ENCODE measurements at regions not wholly inside any gene's neighbourhood (a gene's known extent, or its start where the extent isn't known, plus 50 kb on each side); places are given as distances from the start of the nearest gene placed in this dataset.

DNA sequence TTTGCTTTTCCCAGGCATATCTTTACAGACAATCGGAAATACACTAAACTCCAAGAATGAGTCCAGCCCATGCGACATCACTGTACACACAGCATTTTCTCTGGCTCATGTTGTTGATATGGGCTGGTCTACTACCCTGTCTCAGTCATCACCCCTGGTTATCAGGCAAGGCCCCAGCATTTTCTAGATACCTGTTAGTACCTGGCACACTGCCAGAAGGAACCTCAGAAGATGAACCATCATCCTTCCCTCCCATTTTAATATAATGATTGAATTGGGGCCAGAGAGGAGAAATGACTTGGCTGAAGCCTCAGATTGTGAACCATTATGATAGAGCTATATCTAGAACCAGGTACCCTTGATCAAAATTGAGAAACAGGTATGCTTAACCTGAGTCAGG, 406.2 kb downstream of the CDH11 start:
- Histone ChIP-seq H3K27ac (ENCODE audit: low read depth, low read length) (no peak overlapping the region), H3K27me3 (ENCODE audit: insufficient read depth, low read length, poor library complexity, severe bottlenecking) (no peaks in the 10 kb centered on the region), H3K4me1 (ENCODE audit: insufficient read depth, low read length) (no peaks in the 10 kb centered on the region), H3K9me3 (ENCODE audit: low read length) (no peaks in the 10 kb centered on the region), H3K36me3 (ENCODE audit: insufficient read depth, low read length) (no peaks in the 10 kb centered on the region), H3K4me3 (ENCODE audit: low read length) (no peak overlapping the region)
- Mint-ChIP-seq H3K36me3 (no peaks in the 10 kb centered on the region), H3K9me3 (peaks cover 8 to 45% (median 13%) of the 10 kb centered on the region in 5 donors), H3K4me3 (no peak overlapping the region), H3K27me3 (no peaks in the 10 kb centered on the region), H3K27ac (no peak overlapping the region), H3K4me1 (no peaks in the 10 kb centered on the region)
- POLR2A ChIA-PET: no interaction called here
- DNase-seq: no peak
- CTCF ChIA-PET: no interaction called here

DNA sequence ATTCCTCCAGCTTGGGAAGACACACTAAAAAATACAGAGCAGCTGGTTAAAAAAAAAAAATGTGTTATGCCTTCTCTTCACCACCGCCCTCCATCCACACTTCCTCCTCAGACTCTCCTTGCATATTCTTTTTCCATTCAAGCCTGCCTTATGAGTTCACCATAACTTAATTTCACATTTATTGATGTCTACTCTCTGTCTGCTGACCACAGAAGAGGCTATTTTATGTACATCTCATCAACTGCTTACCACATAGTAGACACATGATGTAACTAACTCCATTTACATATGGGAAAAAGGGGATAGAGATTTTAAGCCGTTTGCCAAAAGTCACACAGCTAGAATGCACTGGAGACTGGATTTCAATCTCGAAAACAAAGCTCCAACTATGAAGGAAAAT, 409.8 kb downstream of the CDH11 start:
- no peaks in the 10 kb centered on the region for H3K9me3 ChIP-seq (ENCODE audit: low read length)
- ChIA-PET POLR2A (no interaction called here), CTCF (no interaction called here)
- H3K27ac ChIP-seq (ENCODE audit: low read depth, low read length): no peak overlapping the region
- H3K4me1 ChIP-seq (ENCODE audit: insufficient read depth, low read length): no peaks in the 10 kb centered on the region
- H3K27me3 ChIP-seq (ENCODE audit: insufficient read depth, low read length, poor library complexity, severe bottlenecking): no peaks in the 10 kb centered on the region
- Mint-ChIP-seq H3K4me3 (no peak overlapping the region), H3K27me3 (no peaks in the 10 kb centered on the region), H3K36me3 (no peaks in the 10 kb centered on the region), H3K9me3 (peaks cover 6 to 44% (median 14%) of the 10 kb centered on the region in 5 donors), H3K27ac (no peak overlapping the region), H3K4me1 (no peaks in the 10 kb centered on the region)
- no peak overlapping the region for H3K4me3 ChIP-seq (ENCODE audit: low read length)
- no peaks in the 10 kb centered on the region for H3K36me3 ChIP-seq (ENCODE audit: insufficient read depth, low read length)
- no peak for DNase-seq

DNA sequence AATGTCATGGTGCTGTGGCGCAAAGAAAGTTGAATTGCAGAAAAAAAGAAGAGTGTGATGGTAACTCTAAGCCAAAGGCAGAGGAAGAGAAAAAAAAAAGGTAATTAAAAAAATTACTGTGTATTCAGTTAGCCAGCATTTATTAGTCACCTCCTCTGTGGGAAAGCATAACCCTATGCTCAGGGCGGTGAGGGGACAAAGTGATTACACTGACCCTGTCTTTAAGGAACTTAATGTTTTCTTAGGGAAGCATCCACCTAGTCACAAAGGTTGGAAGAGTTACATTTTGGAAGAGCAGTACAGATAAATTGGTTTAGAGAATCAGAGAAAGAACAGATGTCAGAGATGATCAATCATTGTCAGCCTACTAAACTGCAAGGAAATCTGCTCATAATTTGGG, 410.3 kb downstream of the CDH11 start:
- no peaks in the 10 kb centered on the region for H3K4me1 ChIP-seq (ENCODE audit: insufficient read depth, low read length)
- H3K4me3 Mint-ChIP-seq: no peak overlapping the region
- H3K36me3 ChIP-seq (ENCODE audit: insufficient read depth, low read length): no peaks in the 10 kb centered on the region
- ChIA-PET CTCF (no interaction called here), POLR2A (no interaction called here)
- H3K27ac Mint-ChIP-seq: no peak overlapping the region
- no peaks in the 10 kb centered on the region for H3K27me3 ChIP-seq (ENCODE audit: insufficient read depth, low read length, poor library complexity, severe bottlenecking)
- no peaks in the 10 kb centered on the region for H3K27me3 Mint-ChIP-seq
- H3K9me3 ChIP-seq (ENCODE audit: low read length): no peaks in the 10 kb centered on the region
- no peak overlapping the region for H3K27ac ChIP-seq (ENCODE audit: low read depth, low read length)
- peaks cover 6 to 42% (median 14%) of the 10 kb centered on the region in 5 donors for H3K9me3 Mint-ChIP-seq
- H3K4me3 ChIP-seq (ENCODE audit: low read length): no peak overlapping the region
- no peak for DNase-seq
- no peaks in the 10 kb centered on the region for H3K36me3 Mint-ChIP-seq
- H3K4me1 Mint-ChIP-seq: no peaks in the 10 kb centered on the region

DNA sequence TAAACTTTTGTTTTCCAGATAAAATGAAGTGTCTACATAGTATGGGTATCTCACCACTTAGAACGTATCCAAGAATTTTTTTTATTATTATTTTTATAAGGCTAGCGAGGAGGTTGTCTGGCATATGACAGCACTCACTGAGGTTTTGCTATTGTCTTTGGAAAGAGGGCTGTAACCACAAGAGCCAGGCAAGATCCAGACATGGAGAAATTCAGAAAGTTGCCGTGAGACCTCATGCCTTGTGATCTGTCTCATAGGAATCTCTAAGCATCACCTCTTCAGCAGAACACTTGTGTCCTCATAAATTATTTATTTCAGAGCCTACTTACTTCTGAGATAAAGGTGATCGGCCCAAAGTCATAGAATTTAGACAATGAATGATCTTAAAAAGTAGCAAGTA, 410.8 kb downstream of the CDH11 start:
- no peak for DNase-seq
- Histone ChIP-seq H3K27ac (ENCODE audit: low read depth, low read length) (no peak overlapping the region), H3K4me3 (ENCODE audit: low read length) (no peak overlapping the region), H3K36me3 (ENCODE audit: insufficient read depth, low read length) (no peaks in the 10 kb centered on the region), H3K4me1 (ENCODE audit: insufficient read depth, low read length) (no peaks in the 10 kb centered on the region), H3K9me3 (ENCODE audit: low read length) (no peaks in the 10 kb centered on the region), H3K27me3 (ENCODE audit: insufficient read depth, low read length, poor library complexity, severe bottlenecking) (no peaks in the 10 kb centered on the region)
- H3K4me3 Mint-ChIP-seq: no peak overlapping the region
- ChIA-PET CTCF (no interaction called here), POLR2A (no interaction called here)
- H3K36me3 Mint-ChIP-seq: no peaks in the 10 kb centered on the region
- H3K27me3 Mint-ChIP-seq: no peaks in the 10 kb centered on the region
- H3K27ac Mint-ChIP-seq: no peak overlapping the region
- H3K9me3 Mint-ChIP-seq: peaks cover 6 to 39% (median 12%) of the 10 kb centered on the region in 5 donors
- no peaks in the 10 kb centered on the region for H3K4me1 Mint-ChIP-seq

DNA sequence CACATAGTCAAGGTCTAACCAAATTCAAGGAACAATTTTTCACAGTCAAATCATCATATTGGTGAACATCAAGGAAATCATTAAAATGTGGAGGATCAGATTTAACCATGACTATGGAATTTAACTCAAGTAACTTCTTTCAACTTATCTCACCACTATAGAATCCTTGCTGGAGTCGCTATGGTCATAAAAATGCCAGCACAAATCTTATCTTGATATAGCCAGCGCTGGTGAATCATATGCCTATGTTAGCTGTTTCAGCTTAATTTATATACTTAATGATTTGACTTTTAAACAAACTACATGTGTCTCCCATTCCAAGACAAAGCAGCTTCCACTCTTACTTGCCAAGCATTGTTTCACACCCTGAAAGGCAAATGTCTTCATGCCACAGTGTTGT, 416.4 kb downstream of the CDH11 start:
- Mint-ChIP-seq H3K9me3 (peaks cover 2 to 41% (median 14%) of the 10 kb centered on the region in 5 donors), H3K36me3 (no peaks in the 10 kb centered on the region), H3K27ac (no peak overlapping the region), H3K27me3 (no peaks in the 10 kb centered on the region), H3K4me1 (no peaks in the 10 kb centered on the region), H3K4me3 (no peak overlapping the region)
- Histone ChIP-seq H3K27me3 (ENCODE audit: insufficient read depth, low read length, poor library complexity, severe bottlenecking) (no peaks in the 10 kb centered on the region), H3K9me3 (ENCODE audit: low read length) (peaks cover 6% of the 10 kb centered on the region), H3K4me3 (ENCODE audit: low read length) (no peak overlapping the region), H3K36me3 (ENCODE audit: insufficient read depth, low read length) (no peaks in the 10 kb centered on the region), H3K27ac (ENCODE audit: low read depth, low read length) (no peak overlapping the region), H3K4me1 (ENCODE audit: insufficient read depth, low read length) (no peaks in the 10 kb centered on the region)
- ChIA-PET CTCF (no interaction called here), POLR2A (no interaction called here)
- DNase-seq: no peak

DNA sequence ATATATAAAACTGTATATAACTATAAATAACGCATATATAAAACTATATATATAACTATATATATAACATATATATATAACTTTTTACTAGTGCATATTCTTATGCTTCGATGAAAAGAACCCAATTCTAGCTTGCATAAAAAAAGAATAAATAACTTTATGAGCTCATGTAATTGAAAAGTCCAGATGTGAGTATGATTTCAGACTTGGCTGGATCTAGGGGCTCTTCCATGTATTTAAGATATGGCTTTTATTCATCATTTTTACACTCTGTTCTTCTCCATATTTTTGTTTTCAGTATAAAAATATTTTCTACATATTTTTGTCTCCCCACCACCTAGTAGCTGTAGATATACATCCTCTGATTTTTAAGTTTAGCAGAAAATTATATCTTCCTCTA, 417.5 kb downstream of the CDH11 start:
- Histone ChIP-seq H3K36me3 (ENCODE audit: insufficient read depth, low read length) (no peaks in the 10 kb centered on the region), H3K27me3 (ENCODE audit: insufficient read depth, low read length, poor library complexity, severe bottlenecking) (no peaks in the 10 kb centered on the region), H3K4me1 (ENCODE audit: insufficient read depth, low read length) (no peaks in the 10 kb centered on the region), H3K27ac (ENCODE audit: low read depth, low read length) (no peak overlapping the region), H3K4me3 (ENCODE audit: low read length) (no peak overlapping the region), H3K9me3 (ENCODE audit: low read length) (peaks cover 6% of the 10 kb centered on the region)
- DNase-seq: no peak
- no peak overlapping the region for H3K4me3 Mint-ChIP-seq
- no peaks in the 10 kb centered on the region for H3K36me3 Mint-ChIP-seq
- no peaks in the 10 kb centered on the region for H3K27me3 Mint-ChIP-seq
- CTCF ChIA-PET: no interaction called here
- H3K4me1 Mint-ChIP-seq: no peaks in the 10 kb centered on the region
- POLR2A ChIA-PET: no interaction called here
- no peak overlapping the region for H3K27ac Mint-ChIP-seq
- peaks cover 2 to 33% (median 11%) of the 10 kb centered on the region in 5 donors for H3K9me3 Mint-ChIP-seq

DNA sequence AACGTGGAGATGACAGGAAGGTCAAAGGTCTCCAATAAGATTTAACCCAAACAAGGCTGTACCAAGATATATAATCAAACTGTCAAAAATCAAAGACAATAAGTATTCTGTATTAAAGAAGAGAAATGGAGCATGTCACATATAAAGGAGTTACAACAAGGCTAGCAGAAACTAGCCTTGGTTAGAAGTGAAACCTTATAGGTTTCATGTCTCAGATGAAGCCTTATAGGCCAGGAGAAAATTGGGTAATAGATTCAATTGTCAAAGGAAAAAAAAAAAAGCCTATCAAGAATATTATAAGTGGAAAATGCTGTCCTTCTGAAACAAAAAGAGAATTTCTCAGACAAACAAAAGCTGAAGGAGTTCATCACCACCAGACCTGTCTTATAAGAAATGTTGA, 419.4 kb downstream of the CDH11 start:
- Histone ChIP-seq H3K27me3 (ENCODE audit: insufficient read depth, low read length, poor library complexity, severe bottlenecking) (no peaks in the 10 kb centered on the region), H3K4me3 (ENCODE audit: low read length) (no peak overlapping the region), H3K4me1 (ENCODE audit: insufficient read depth, low read length) (no peaks in the 10 kb centered on the region), H3K27ac (ENCODE audit: low read depth, low read length) (no peak overlapping the region), H3K36me3 (ENCODE audit: insufficient read depth, low read length) (no peaks in the 10 kb centered on the region), H3K9me3 (ENCODE audit: low read length) (peaks cover 6% of the 10 kb centered on the region)
- no peak overlapping the region for H3K27ac Mint-ChIP-seq
- POLR2A ChIA-PET: no interaction called here
- H3K36me3 Mint-ChIP-seq: no peaks in the 10 kb centered on the region
- peaks cover 4 to 25% (median 20%) of the 10 kb centered on the region in 5 donors for H3K9me3 Mint-ChIP-seq
- no peaks in the 10 kb centered on the region for H3K27me3 Mint-ChIP-seq
- H3K4me1 Mint-ChIP-seq: no peaks in the 10 kb centered on the region
- DNase-seq: no peak
- CTCF ChIA-PET: no interaction called here
- no peak overlapping the region for H3K4me3 Mint-ChIP-seq

DNA sequence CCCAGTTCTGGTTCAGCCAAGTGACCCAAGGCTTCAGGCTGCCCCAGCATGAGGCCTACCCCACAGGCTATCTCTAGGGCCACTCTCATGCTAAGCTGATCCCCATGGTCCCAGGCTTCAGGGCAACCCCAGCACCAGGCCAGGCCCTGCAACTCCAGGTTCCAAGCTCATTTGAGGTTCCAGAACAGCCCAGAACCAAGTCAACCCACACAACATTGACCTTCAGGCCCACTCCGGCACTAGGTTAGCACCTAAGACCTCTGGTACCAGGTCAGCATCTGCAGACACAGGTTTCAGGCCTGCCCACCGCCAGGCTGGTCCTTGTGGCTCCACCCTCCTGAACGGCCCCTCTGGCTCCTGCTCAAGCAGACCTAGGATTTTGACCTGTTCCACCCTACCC, 421.2 kb downstream of the CDH11 start:
- Mint-ChIP-seq H3K36me3 (no peaks in the 10 kb centered on the region), H3K4me3 (no peak overlapping the region), H3K27ac (no peak overlapping the region), H3K4me1 (no peaks in the 10 kb centered on the region), H3K27me3 (no peaks in the 10 kb centered on the region), H3K9me3 (peaks cover 6 to 32% (median 22%) of the 10 kb centered on the region in 5 donors)
- CTCF ChIA-PET: no interaction called here
- Histone ChIP-seq H3K4me3 (ENCODE audit: low read length) (no peak overlapping the region), H3K27me3 (ENCODE audit: insufficient read depth, low read length, poor library complexity, severe bottlenecking) (no peaks in the 10 kb centered on the region), H3K9me3 (ENCODE audit: low read length) (peaks cover 6% of the 10 kb centered on the region), H3K36me3 (ENCODE audit: insufficient read depth, low read length) (no peaks in the 10 kb centered on the region), H3K27ac (ENCODE audit: low read depth, low read length) (no peak overlapping the region), H3K4me1 (ENCODE audit: insufficient read depth, low read length) (no peaks in the 10 kb centered on the region)
- POLR2A ChIA-PET: no interaction called here
- DNase-seq: no peak

DNA sequence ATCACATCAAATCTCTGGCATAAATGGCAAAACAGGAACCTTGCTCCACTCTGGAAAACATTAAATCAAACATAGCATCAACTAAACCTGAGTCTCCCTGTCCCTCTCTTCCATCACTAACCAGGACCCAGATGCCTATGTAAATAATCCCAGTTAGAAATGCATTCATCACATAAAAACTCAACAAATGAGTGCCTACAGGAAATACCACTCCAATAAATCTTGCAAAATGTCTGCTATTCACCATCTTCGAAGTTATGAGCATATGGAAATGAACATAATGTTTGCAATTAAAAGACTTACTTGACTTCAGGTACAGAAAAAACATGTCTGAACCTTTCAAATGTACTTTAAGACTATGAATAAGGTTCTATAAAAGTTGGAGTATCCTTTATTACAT, 425.0 kb downstream of the CDH11 start:
- Histone ChIP-seq H3K36me3 (ENCODE audit: insufficient read depth, low read length) (no peaks in the 10 kb centered on the region), H3K27me3 (ENCODE audit: insufficient read depth, low read length, poor library complexity, severe bottlenecking) (no peaks in the 10 kb centered on the region), H3K4me1 (ENCODE audit: insufficient read depth, low read length) (no peaks in the 10 kb centered on the region), H3K9me3 (ENCODE audit: low read length) (peaks cover 13% of the 10 kb centered on the region), H3K27ac (ENCODE audit: low read depth, low read length) (no peak overlapping the region), H3K4me3 (ENCODE audit: low read length) (no peak overlapping the region)
- CTCF ChIA-PET: no interaction called here
- H3K27ac Mint-ChIP-seq: no peak overlapping the region
- no peak overlapping the region for H3K4me3 Mint-ChIP-seq
- H3K9me3 Mint-ChIP-seq: peaks cover 5 to 36% (median 19%) of the 10 kb centered on the region in 5 donors
- no peak for DNase-seq
- POLR2A ChIA-PET: no interaction called here
- no peaks in the 10 kb centered on the region for H3K4me1 Mint-ChIP-seq
- H3K36me3 Mint-ChIP-seq: no peaks in the 10 kb centered on the region
- no peaks in the 10 kb centered on the region for H3K27me3 Mint-ChIP-seq

Data from CD8-positive, alpha-beta memory T cell (primary cell).